Stimulated activated CD4-positive, alpha-beta T cell treated with anti-CD3 and anti-CD28 coated beads, TNF-alpha, amount 100 ng/mL, for 48 hours (primary cell): ENCODE measurements at regions not wholly inside any gene's neighbourhood (a gene's known extent, or its start where the extent isn't known, plus 50 kb on each side); places are given as distances from the start of the nearest gene placed in this dataset.
A peak's percentile ranks its signal among the peaks of the same experiment; 100 is the strongest.
"Not testable (repeated sequence)": the region's sequence is repeated elsewhere in the genome, so short reads cannot be mapped to it uniquely, and the experiment has no call there.

Experiments
- DNase-seq, 3 donors: peaks; one replicate each; pipeline ENCODE4 v3.0.0-alpha.2; 2020; ENCODE audit warnings: low read depth in 3 of 3

GRCh38 chr14:30264161-30264560, 294.8 kb upstream of the G2E3 start:
- no peak for DNase-seq

GRCh38 chr14:30266290-30266689, 292.7 kb upstream of the G2E3 start:
- DNase-seq: no peak

GRCh38 chr14:30267141-30267540, 291.8 kb upstream of the G2E3 start:
- no peak for DNase-seq

- DNase-seq: peak; percentile 27 to 50 (median 46)
These were observed 288.5 kb upstream of the G2E3 start for GRCh38 chr14:30270200-30271161.

- no peak for DNase-seq
These were observed 287.1 kb upstream of the G2E3 start for GRCh38 chr14:30271811-30272323.

GRCh38 chr14:30272848-30273832, 285.8 kb upstream of the G2E3 start:
- no peak for DNase-seq

- no peak for DNase-seq
These were observed 283.4 kb upstream of the G2E3 start for GRCh38 chr14:30275604-30276003.

- no peak for DNase-seq
These were observed 281.7 kb upstream of the G2E3 start for GRCh38 chr14:30277268-30277667.

- DNase-seq: not testable (repeated sequence)
These were observed 280.1 kb upstream of the G2E3 start for GRCh38 chr14:30278856-30279255.

GRCh38 chr14:30283822-30284446, 275.0 kb upstream of the G2E3 start:
- peak in 2 of 3 donors; percentile 1 to 25 for DNase-seq

GRCh38 chr14:30284808-30285207, 274.1 kb upstream of the G2E3 start:
- no peak for DNase-seq

GRCh38 chr14:30287579-30288445, 271.1 kb upstream of the G2E3 start:
- no peak for DNase-seq

GRCh38 chr14:30290001-30290400, 269.0 kb upstream of the G2E3 start:
- no peak for DNase-seq

- no peak for DNase-seq
These were observed 267.7 kb upstream of the G2E3 start for GRCh38 chr14:30291216-30291615.

- DNase-seq: no peak
These were observed 266.4 kb upstream of the G2E3 start for GRCh38 chr14:30292541-30292940.

GRCh38 chr14:30295980-30296379, 263.0 kb upstream of the G2E3 start:
- DNase-seq: no peak

- peak in 1 of 3 donors; percentile 0 for DNase-seq
These were observed 262.0 kb upstream of the G2E3 start for GRCh38 chr14:30296931-30297405.

GRCh38 chr14:30297876-30298795, 260.8 kb upstream of the G2E3 start:
- DNase-seq: no peak

- DNase-seq: no peak
These were observed 259.0 kb upstream of the G2E3 start for GRCh38 chr14:30299915-30300314.
